ENCODE measurements at regions not wholly inside any gene's neighbourhood (a gene's known extent, or its start where the extent isn't known, plus 50 kb on each side); places are given as distances from the start of the nearest gene placed in this dataset.

DNA sequence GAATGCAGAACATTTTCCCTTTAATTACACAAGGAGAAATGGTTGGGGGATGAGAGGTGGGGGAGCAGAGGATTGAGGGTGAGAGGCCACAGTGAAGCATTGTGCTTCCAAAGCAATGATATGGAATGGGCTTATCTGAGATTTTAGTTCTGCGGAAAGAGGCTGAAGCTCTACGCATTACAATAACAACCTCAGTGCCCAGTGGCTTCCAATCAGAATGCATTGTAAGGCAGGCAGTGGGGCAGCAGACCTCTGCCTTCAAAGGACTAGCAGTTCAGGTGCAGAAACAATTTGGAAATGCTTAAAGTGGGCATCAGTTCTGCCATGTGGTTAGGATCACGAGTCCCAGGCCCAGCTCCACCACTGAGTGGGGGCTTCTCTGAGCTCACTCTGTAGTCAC, 251.0 kb upstream of the ZMIZ1 start:
- no peak for DNase-seq

DNA sequence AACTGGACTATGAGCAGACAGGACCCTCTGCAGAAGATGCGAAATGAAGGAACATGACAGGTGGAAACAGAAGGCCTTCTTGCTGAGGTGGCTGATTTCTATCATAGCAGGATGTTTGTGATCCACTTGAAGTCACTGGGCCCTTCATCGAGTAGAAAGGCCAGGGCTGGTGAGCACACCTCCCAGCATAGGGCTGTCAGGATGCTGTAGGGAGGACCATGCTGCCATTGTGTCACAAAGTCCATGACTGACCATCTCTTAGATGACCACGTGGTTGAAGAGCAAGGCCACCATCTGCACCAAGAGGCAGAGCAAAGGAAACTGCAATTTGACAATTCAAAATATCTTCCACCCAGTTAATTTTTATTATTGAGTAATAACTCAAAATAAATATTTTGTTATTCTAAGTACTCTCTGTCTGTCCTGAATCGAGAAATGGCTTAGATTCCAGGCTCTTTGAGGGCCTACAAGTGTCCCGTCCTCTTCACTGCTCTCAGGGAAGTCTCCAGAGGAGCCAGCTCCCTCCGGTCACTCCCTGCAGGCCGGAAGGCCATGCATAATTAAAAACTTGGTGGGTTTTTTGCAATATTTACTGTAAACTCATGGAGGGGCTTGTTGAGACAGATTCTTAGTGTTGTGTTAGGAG, 249.3 kb upstream of the ZMIZ1 start:
- no peak for DNase-seq

DNA sequence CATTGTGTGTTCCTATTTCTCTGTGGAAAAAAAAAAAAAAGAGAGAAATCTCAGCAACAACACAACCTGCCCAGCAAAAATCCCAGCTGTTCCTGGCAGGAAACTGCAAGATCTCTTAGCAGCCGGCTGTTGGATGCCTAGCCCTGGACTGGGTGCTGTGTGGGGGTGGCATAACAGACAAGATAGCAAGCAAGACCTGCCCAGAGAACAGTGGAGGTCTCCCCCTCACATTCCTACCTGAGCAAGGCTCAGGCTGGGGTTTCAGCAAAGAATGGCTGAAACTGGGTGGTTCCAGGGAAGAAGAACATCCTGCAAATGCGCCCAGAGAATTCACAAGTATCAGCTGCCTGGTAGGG, 248.8 kb upstream of the ZMIZ1 start:
- no peak for DNase-seq

DNA sequence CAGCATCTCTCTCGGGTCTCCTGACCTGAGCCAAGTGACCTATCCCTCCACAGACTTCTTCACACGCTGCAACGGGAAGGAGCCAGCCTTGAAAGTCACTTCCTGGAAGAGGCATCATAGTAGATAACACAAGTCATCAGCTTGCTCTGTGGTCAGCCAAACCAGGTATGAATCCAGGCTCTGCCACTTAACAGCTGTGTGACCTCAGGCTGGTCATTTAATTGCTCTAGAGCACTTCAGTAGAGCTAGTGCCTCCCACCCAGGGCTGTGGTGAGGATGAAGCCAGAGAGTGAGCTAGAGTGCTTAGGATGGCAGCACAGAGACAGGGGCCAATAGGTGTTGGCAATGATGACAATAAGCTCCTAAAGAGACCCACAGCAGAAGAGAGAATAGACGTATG, 247.7 kb upstream of the ZMIZ1 start:
- DNase-seq: no peak

DNA sequence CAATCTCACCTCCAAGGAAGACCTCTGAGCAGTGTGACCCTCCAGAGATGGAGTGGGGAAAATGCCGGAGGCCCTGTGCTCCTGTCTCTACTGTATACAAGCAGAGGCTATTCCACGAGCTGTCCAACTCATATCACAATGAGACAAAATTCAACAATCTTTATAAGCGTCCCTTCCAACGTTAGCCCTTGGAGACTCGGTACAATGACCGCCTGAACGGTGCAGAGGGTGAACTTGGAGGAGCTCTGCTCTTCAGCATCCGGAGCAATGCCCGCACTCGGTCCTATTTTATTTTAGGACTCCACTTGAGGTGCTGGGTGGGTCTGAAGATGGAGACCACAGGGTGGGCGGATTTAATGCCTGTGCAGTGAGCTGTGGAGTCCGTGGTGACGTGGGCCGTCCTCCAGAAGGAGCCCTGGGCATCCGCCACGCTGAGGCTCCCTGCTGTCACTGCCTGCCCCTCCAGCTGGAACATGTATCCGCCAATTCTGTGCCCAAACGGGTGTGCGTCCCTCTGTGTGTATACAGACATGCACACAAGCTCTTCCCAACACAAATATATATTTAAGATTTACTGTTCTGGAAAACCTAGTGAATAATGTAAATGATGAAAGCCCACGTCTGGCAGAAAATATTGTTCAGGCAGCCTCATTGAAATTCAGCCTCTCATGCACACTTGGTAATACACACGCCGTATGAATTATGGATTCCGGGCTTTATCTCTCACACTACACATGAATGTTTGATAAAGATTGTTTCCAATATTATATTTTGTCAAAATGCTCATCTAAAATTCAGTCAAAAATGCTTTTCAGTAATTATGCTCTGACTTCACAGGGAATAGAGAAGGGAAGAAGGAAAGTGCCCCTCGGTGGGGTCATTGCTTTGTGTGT, 239.9 kb upstream of the ZMIZ1 start:
- DNase-seq: no peak

DNA sequence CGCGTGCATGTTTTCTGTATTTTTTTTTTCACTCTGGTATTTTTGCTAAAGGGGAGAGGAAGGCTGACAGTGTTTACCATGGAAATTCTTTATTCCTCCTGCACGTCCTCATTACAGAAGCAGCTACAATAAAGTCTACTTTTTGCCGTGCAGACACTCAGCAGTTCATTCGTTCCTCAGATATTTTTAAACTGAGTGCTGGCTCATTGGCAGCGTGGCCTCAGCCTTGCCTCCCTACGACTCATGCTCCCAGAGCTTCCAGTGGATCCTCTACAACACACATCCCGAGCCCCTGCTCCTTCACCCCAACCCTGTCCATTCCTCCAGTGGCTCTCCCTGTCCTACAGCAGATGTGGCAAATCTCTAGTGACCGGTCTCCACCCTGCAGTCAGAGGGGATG, 239.2 kb upstream of the ZMIZ1 start:
- DNase-seq: no peak

DNA sequence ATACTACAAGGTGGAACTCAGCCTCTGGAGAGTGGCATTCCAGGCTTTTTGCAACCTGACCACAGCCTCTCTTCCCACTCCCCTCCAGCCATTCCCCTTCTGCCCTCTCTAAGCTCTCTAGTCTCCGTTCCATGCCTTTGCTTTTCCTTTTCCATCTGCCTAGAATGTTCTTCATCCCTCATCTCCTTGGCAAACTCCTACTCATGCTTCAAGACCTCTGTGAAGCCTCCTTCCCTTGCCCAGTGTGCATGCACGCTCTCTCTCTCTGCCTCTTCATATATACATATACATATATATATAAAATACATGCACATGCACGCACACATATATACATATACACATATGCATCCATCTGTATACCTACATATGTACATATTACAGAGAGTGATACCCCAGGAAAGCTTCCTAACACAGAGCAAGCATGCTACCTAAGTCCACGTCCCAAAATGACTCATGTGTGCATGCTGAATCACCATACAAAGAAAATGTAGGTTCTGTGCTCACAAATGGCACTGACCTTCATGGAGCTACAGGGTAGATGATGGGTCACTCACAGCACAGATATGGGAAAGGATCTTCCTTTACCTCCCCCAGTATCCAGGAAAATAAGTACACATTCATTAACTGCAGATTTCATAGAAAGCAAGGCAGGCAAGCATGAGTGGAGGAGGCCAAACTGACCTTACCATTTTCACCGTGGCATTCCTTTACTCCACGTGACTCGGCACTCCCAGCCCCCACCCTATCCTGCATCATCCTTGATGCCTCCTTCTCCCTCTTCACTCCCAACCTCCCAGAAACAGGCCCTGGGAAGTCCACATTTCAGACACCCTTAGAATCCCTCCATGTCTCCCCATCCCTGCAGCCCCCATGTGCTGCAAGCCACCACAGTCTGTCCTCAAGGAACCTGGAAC, 238.4 kb upstream of the ZMIZ1 start:
- DNase-seq: no peak

DNA sequence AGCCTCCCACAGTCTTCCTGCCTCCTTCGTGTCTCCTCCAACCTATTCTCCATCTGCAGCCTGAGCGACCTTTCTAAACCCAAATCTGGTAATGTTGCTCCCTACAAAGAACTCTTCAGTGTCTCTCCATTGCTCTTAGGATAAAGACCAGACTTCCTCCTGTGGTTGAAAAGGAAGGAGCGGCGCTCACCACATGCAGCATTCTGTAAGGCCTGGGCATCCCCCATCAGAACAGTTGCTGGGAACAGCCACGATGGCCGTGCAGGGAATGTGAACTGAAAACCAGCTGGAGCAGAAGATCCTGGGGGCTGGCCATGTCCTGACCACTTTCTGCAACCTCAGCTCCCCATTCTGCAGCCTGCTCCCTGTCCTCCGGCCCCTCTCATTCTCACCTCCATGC, 237.8 kb upstream of the ZMIZ1 start:
- no peak for DNase-seq

DNA sequence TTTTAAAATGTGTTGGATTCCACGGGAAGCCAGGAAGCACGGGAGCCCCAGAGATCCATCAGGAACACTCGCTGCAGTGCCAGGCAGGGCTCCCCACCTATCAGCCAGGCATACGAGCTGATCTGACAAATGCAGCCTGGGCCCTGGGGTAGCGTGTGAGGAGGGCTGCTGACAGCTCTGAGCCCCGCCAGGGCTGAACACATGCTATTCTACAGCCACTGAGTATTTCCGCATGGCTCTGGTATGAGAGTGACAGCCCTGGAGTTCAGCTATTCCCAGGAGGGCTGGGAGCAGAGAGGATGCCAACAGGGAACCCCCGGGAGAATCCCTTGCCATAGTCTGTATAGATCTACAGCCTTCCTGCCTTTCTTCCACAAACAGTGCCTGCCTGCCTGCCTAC, 237.3 kb upstream of the ZMIZ1 start:
- no peak for DNase-seq

DNA sequence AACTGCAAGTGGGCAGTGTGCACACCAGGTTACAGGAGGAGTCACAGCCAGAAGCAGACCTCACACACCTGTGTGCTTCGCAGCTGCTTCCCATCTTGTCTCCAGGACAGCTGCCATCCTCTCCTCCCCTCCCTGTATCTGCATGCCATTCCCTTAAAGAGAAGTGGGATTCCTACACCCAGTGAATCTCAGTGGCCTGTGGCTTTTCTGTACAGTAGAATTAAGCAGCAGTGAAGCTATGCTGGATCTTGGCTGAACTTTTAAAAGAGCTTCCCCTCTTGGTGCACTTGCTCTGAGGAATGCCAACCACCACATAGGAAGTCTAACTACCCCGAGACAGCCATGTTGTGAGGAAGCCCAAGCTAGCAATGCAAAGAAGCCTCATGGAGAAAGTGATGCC, 236.5 kb upstream of the ZMIZ1 start:
- no peak for DNase-seq

DNA sequence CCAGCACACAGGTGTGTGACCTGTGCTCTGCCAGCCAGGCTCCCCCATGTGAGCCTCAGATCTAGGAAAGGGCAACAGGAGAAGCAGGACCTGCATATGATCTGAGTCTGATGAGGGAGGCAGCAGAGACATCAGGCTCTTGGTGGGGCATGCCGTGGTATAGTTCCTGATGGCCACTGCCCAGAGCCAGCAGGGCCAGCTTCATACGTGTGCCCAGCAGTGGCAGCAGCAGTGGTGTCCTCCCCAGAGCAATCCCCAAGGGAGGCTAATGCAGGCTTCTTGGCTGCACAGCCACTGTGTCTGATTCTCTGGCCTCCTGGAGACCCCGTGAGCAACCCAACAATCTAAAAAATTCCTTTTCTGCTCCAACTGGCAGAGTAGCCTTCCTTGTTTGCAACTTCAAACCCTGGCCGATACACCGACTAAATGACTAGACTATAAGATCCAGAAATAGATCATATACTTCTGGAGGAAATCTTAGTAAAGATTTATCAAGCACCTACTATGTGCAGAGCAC, 230.6 kb upstream of the ZMIZ1 start:
- no peak for DNase-seq

DNA sequence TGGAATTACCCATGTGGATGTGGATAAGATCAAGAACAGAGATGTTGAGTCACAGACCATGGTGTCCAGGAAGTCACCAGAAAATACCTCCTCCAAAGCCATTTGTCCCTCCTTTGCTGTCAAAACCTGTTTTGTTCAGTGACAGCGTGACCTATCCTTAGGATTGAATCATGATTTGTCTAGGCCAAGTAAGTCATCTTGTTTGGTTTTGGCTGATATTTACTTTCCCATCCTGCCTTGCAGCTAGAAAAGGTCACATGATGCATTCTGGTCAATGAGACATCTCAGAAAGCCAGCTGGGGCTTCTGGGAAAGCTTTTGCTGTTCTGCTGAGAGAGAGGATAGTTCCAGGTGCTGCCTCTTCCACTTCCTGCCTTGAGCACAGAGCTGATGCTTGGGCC, 225.3 kb upstream of the ZMIZ1 start:
- DNase-seq: no peak

DNA sequence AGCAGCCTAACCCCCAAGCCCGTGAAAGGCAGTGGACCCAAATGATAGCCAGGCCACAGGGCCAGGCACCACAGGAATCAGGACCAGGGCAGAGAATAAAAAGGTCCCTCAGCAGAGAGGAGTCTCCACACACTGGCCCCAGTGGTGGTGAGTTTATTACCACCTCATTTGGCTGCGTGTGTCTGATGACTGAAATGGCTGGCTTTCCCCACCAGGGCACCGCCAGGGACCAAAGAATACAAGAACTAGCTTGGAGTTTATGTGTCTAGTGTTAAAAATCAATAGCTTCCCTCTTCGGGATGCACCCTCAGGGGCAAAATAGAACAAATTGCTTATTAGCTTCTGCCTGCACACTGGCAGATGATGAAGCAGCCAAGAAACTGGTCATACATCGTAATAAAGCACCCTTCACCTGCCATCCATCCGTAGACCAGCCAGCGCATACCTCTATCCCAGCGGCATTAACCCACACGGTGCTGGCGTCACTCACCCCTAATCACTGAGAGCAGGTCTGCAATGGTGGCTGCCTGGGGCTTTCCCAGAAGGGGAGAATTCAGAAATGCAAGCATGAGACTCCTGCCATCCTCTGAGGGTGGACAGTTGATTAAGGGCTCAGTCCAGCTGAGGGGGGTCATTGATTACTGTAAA, 223.7 kb upstream of the ZMIZ1 start:
- DNase-seq: no peak

DNA sequence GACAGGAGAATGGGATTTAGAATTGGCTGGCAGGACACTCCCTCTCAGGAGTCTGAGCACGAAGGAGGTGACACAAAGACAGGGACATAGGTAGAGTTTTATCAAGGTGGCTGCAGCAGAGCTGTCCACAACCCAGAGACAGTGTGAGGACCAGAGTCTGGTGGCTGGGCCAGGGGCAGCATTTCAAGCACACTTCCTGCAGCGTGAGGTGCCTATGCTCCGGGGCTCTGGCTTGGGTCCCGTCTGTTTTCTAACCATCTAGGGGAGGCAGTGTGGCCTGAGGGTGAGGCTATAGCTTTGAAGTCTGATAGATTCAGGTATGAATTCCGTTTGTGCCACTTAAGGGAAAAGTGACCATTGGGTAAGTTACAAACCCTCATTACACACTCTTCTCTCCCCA, 222.7 kb upstream of the ZMIZ1 start:
- DNase-seq: no peak

DNA sequence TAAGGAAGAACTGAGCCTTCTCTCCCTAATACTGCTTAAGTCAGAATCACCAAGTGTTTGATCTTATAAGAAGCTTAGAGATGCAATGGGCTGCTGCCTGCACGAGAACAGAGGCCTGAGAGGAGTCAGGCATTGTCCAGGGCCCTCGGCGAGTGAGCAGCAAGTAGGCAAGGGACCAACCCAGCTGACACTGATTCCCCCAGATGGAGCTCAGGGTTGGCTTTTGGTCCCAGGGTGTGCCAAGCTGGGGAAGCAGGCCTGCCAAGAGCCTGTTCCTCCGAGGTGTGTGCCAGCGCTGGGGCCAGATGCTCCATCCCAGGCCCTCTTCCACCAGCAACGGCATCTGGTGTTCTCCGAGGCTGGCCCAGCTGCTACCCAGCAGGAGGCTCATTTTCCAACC, 222.0 kb upstream of the ZMIZ1 start:
- DNase-seq: no peak

DNA sequence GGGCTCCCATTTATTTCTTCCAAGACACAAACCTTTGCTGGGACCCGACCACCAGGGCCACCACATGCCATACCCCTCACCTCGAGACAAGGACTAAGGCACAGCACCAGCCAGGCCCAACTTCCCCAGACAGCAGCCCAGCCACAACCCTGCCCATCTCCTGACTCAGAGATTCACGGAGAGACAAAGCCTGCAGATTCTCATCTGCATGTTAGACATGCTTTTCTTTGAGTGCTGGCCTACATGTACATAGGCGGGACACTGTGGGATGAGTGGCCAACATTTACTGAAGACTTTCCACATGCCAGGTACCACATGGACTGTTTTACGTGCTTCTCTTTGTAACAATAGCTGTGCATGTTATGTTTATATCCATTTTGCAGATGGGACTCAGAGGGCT, 221.3 kb upstream of the ZMIZ1 start:
- DNase-seq: no peak

DNA sequence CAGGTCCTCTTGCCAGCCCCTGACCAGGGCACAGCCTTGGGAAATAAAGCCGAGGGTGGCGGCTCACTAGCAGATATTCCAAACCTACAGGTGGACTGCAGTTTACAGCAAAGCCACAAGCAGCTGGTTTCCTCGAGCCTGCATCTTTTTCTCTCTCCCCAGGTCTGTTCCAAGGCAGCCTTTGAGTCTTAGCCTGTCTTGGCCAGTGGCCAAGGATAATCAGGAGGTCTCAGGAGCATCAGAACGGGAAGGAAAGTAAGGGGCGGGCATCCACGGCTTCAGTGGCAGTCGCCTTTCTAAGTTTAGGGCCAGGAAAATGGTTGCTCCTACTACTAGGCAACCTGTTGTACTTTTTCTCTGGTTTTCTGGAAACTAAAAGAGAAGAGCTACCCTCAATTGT, 219.7 kb upstream of the ZMIZ1 start:
- DNase-seq: no peak

DNA sequence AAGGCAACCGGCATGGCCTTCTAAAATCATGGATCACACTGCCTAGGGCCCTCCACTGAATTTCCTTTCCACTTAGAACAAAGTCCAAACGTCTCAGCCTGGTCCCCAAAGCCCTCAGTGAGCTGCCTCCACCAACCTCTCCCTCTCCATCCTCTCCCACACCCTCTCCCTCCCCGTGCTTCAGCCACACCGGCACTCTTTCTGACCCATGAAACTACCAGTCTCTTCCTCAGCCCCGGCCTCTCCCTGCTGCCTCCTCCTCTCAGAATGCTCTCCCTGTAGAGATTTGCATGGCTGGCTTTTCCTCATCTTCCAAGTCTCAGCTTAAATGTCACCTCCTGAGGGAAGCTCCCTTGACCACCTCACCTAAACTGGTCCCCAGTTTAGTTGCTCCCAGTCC, 219.0 kb upstream of the ZMIZ1 start:
- DNase-seq: no peak

DNA sequence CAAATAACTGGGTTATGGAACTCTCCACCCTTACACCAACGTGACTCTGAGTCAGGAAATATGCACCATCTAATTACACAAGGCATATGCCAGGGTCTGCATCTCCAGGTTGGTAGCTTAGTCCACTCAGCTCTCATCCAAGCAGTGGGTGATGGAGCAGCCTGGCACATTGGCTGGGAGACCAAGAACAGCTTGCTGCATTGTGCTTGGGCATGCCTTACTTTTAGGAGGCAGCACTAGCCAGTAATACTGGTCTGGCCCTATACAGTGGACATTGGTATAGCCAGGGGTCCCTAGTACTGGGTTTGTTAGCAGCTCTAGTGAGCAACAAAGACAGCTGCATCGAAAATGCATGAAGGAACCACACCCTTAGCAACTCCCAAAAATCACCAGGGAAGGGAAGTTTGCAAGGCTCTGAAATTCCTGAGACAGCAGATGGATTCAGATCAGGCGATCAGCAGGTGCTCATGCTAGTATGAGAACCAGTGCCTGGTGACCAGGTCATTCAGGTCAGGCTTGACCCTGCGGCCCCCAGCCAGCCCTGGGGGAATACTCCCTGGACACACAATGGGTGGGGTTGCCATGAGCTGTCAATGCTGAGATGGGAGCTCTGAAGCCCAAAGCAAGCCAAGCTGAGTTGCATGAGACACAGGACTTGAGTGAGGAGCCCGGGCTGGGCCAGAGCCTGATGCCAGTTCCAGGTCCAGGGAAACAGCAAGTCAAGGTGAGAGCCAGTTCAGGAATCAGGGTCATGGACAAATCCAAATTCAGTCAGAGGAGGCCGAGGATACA, 217.9 kb upstream of the ZMIZ1 start:
- DNase-seq: no peak

DNA sequence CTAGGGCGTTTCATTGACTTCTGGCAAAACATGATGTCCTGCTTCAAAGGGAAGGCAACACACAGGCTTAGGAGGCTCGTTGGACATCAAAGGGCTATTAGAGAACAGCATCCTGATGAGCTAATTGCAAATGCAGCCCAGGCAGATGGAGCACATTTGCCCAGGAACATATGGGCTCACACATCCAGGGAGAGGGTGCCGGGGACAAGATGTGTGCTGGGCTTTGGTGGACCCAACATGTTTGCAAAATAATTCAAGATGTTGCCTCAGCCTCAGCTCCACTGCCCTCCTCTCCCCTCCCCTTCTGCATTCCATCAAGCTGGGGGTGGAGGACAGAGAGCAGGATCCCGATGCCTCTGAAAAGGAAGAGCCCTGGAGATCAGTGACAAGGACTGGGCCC, 217.1 kb upstream of the ZMIZ1 start:
- no peak for DNase-seq

DNA sequence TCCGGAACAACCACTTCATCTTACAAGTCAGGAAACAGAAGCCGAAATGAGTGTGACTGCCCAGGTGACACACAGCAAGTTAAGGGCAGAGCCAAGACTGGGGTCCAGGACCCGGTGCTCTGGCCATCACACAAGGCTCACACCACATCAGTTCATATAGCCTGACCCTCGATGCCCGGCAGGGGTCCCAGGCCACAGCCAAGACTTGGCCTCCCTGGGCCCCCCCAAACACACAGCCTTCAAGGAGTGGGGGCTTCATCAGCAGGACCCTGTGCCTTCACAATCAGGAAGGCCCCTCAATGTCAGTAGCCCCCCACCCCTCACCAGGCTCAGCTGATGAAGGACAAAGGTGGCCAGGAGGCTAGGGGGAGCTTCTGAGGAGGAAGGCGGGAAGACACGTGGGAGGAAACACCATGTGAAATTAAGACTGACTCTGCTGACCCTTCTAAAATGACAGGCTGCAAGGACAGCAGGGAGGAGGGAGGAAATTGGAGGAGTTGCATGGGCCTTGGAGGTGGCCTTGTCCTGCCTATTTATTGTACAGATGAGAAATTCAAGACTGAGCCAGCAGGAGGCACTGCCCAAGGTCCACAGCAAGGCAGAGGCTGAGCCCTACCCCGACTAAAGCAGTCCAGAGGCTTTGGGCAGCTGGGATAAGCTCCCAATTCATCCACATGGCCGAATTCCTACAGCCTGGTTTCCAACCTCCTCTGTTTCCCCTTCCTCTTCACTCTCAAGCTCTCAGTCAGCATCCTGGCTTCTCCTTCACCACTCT, 216.1 kb upstream of the ZMIZ1 start:
- DNase-seq: no peak
